ENCODE measurements at regions not wholly inside any gene's neighbourhood (a gene's known extent, or its start where the extent isn't known, plus 50 kb on each side); places are given as distances from the start of the nearest gene placed in this dataset.

- no peak overlapping the region for H3K4me3 ChIP-seq (ENCODE audit: low read length in 3 of 3)
- no peak for FAIRE-seq
- H3K36me3 ChIP-seq (ENCODE audit: control insufficient read depth in 2 of 3, insufficient read depth in 3 of 3, low read length in 3 of 3): no peaks in the 10 kb centered on the region
- H3K9me3 ChIP-seq (ENCODE audit: control insufficient read depth in 2 of 3, insufficient read depth in 1 of 3, low read length in 3 of 3): no peaks in the 10 kb centered on the region
- no peaks in the 10 kb centered on the region for H3K27me3 ChIP-seq (ENCODE audit: control insufficient read depth, insufficient read depth, low read length)
- intact Hi-C loops (cut with DNase I): no loop called here
- H3K9ac ChIP-seq (ENCODE audit: low read length in 3 of 3): no peak overlapping the region
- no peak for TF ChIP-seq CTCF (IDR thresholded peaks at IDR 0.05; ENCODE audit: borderline replicate concordance, extremely low read depth, insufficient read depth)
- no peak overlapping the region for H3K27ac ChIP-seq (ENCODE audit: low read depth in 2 of 2, low read length in 2 of 2)
- DNase-seq: no peak
- H3K4me1 ChIP-seq (ENCODE audit: control insufficient read depth in 2 of 3, insufficient read depth in 2 of 3, low read depth in 1 of 3, low read length in 3 of 3): no peaks in the 10 kb centered on the region
These were observed 318.4 kb upstream of the ASIC2 start for GRCh38 chr17:33611532-33611931.

- FAIRE-seq (no peak), DNase-seq (peak in 2 of 5 donors; percentile 40 to 59)
- intact Hi-C loops (cut with DNase I): no loop called here
- Histone ChIP-seq H3K9me3 (ENCODE audit: control insufficient read depth in 2 of 3, insufficient read depth in 1 of 3, low read length in 3 of 3) (no peaks in the 10 kb centered on the region), H3K36me3 (ENCODE audit: control insufficient read depth in 2 of 3, insufficient read depth in 3 of 3, low read length in 3 of 3) (no peaks in the 10 kb centered on the region), H3K4me1 (ENCODE audit: control insufficient read depth in 2 of 3, insufficient read depth in 2 of 3, low read depth in 1 of 3, low read length in 3 of 3) (no peaks in the 10 kb centered on the region), H3K4me3 (ENCODE audit: low read length in 3 of 3) (no peak overlapping the region), H3K27ac (ENCODE audit: low read depth in 2 of 2, low read length in 2 of 2) (no peak overlapping the region), H3K9ac (ENCODE audit: low read length in 3 of 3) (no peak overlapping the region), H3K27me3 (ENCODE audit: control insufficient read depth, insufficient read depth, low read length) (no peaks in the 10 kb centered on the region)
- no peak for TF ChIP-seq CTCF (IDR thresholded peaks at IDR 0.05; ENCODE audit: borderline replicate concordance, extremely low read depth, insufficient read depth)
These were observed 322.8 kb upstream of the ASIC2 start for GRCh38 chr17:33615861-33616260.

GRCh38 chr17:33623841-33624240 lies 330.7 kb upstream of the ASIC2 start:
- Histone ChIP-seq H3K9ac (ENCODE audit: low read length in 3 of 3) (no peak overlapping the region), H3K4me1 (ENCODE audit: control insufficient read depth in 2 of 3, insufficient read depth in 2 of 3, low read depth in 1 of 3, low read length in 3 of 3) (no peaks in the 10 kb centered on the region), H3K27me3 (ENCODE audit: control insufficient read depth, insufficient read depth, low read length) (no peaks in the 10 kb centered on the region), H3K27ac (ENCODE audit: low read depth in 2 of 2, low read length in 2 of 2) (no peak overlapping the region), H3K36me3 (ENCODE audit: control insufficient read depth in 2 of 3, insufficient read depth in 3 of 3, low read length in 3 of 3) (no peaks in the 10 kb centered on the region), H3K9me3 (ENCODE audit: control insufficient read depth in 2 of 3, insufficient read depth in 1 of 3, low read length in 3 of 3) (no peaks in the 10 kb centered on the region), H3K4me3 (ENCODE audit: low read length in 3 of 3) (no peak overlapping the region)
- DNase-seq: no peak
- TF ChIP-seq CTCF (IDR thresholded peaks at IDR 0.05; ENCODE audit: borderline replicate concordance, extremely low read depth, insufficient read depth): no peak
- FAIRE-seq: no peak
- intact Hi-C loops (cut with DNase I): no loop called here

Measured in kidney (tissue), 13 donors.